ENCODE measurements at regions not wholly inside any gene's neighbourhood (a gene's known extent, or its start where the extent isn't known, plus 50 kb on each side); places are given as distances from the start of the nearest gene placed in this dataset.
A peak's percentile ranks its signal among the peaks of the same experiment; 100 is the strongest.
"Not testable (repeated sequence)": the region's sequence is repeated elsewhere in the genome, so short reads cannot be mapped to it uniquely, and the experiment has no call there.

DNA sequence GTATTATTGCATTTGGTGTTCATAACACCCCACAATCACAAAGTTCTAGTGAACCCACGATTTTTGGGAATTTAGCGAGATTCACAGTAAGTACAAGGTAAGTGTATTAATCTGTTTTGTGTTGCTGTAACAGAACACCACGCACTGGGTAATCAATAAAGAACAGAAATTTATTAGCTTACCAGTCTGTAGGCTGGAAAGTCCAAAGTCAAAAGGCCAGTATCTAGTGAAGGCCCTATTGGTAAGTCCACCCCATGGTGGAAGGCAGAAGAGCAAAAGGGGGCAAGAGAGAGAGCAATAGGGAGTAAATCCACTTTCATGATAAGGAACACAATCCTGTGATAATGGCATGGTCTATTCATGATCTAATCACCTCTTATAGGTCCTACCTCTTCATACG lies 190.3 kb upstream of the KCNMB2 start:
- no peak for TF ChIP-seq TOX (CRISPR knock-in tag; IDR thresholded peaks at IDR 0.05; ENCODE audit: borderline replicate concordance)
- TF ChIP-seq SNAI2 (CRISPR knock-in tag; IDR thresholded peaks at IDR 0.05) = no peak
- TF ChIP-seq TCF4 (CRISPR knock-in tag; IDR thresholded peaks at IDR 0.05; ENCODE audit: borderline replicate concordance) = no peak
- TF ChIP-seq ISL1 (CRISPR knock-in tag; IDR thresholded peaks at IDR 0.05) = no peak
- no peak for TF ChIP-seq CSDC2 (CRISPR knock-in tag; IDR thresholded peaks at IDR 0.05)
- no peak for TF ChIP-seq ZFP30 (CRISPR knock-in tag; IDR thresholded peaks at IDR 0.05)
- no peak for TF ChIP-seq GLIS3 (CRISPR knock-in tag; IDR thresholded peaks at IDR 0.05)
- TF ChIP-seq, protein P1, sequence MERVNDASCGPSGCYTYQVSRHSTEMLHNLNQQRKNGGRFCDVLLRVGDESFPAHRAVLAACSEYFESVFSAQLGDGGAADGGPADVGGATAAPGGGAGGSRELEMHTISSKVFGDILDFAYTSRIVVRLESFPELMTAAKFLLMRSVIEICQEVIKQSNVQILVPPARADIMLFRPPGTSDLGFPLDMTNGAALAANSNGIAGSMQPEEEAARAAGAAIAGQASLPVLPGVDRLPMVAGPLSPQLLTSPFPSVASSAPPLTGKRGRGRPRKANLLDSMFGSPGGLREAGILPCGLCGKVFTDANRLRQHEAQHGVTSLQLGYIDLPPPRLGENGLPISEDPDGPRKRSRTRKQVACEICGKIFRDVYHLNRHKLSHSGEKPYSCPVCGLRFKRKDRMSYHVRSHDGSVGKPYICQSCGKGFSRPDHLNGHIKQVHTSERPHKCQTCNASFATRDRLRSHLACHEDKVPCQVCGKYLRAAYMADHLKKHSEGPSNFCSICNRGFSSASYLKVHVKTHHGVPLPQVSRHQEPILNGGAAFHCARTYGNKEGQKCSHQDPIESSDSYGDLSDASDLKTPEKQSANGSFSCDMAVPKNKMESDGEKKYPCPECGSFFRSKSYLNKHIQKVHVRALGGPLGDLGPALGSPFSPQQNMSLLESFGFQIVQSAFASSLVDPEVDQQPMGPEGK (CRISPR knock-in tag; IDR thresholded peaks at IDR 0.05; ENCODE audit: borderline replicate concordance) = no peak
- no peak for TF ChIP-seq PPARA (CRISPR knock-in tag; IDR thresholded peaks at IDR 0.05; ENCODE audit: borderline replicate concordance)
- no peak for TF ChIP-seq ZNF565 (CRISPR knock-in tag; conservative IDR thresholded peaks at IDR 0.05; ENCODE audit: low read depth)
- TF ChIP-seq ZC3H10 (CRISPR knock-in tag; IDR thresholded peaks at IDR 0.05) = no peak
- TF ChIP-seq BACH2 (CRISPR knock-in tag; IDR thresholded peaks at IDR 0.05; ENCODE audit: borderline replicate concordance) = no peak
- TF ChIP-seq, protein P2, sequence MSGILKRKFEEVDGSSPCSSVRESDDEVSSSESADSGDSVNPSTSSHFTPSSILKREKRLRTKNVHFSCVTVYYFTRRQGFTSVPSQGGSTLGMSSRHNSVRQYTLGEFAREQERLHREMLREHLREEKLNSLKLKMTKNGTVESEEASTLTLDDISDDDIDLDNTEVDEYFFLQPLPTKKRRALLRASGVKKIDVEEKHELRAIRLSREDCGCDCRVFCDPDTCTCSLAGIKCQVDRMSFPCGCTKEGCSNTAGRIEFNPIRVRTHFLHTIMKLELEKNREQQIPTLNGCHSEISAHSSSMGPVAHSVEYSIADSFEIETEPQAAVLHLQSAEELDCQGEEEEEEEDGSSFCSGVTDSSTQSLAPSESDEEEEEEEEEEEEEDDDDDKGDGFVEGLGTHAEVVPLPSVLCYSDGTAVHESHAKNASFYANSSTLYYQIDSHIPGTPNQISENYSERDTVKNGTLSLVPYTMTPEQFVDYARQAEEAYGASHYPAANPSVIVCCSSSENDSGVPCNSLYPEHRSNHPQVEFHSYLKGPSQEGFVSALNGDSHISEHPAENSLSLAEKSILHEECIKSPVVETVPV (CRISPR knock-in tag; IDR thresholded peaks at IDR 0.05) = no peak
- TF ChIP-seq ARNTL (CRISPR knock-in tag; IDR thresholded peaks at IDR 0.05; ENCODE audit: borderline replicate concordance, low read depth) = no peak
- ATAC-seq = no peak

DNA sequence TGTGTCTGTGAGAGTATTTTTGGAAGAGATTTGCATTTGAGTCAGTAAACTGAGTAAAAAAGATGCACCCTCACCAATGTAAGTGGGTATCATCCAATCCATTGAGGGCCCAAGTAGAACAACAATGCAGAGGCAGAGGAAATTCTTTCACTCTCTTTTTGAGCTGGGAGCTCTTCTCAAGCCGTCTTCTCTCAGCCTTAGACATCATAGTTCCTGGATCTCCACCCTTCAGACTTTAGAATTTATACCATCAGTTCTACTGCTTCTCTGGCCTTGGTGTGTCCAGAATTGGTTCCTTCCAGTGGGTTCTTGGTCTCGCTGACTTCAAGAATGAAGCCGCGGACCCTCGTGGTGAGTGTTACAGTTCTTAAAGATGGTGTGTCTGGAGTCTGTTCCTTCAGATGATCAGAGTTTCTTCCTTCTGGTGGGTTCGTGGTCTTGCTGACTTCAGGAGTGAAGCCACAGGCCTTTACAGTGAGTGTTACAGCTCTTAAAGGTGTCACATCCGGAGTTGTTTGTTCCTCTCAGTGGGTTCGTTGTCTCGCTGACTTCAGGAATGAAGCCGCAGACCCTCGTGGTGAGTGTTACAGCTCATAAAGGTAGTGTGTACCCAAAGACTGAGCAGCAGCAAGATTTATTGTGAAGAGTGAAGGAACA lies 187.5 kb upstream of the KCNMB2 start:
- not testable (repeated sequence) for ATAC-seq

DNA sequence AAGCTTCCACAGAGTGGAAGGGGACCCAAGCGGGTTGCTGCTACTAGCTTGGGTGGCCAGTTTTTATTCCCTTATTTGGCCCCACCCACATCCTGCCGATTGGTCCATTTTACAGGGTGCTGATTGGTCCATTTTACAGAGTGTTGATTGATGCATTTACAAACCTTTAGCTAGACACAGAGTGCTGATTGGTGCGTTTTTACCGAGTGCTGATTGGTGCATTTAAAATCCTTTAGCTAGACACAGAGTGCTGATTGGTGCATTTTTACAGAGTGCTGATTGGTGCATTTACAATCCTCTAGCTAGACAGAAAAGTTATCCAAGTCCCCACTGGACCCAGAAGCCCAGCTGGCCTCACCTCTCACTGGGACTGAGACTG lies 187.0 kb upstream of the KCNMB2 start:
- not testable (repeated sequence) for ATAC-seq

DNA sequence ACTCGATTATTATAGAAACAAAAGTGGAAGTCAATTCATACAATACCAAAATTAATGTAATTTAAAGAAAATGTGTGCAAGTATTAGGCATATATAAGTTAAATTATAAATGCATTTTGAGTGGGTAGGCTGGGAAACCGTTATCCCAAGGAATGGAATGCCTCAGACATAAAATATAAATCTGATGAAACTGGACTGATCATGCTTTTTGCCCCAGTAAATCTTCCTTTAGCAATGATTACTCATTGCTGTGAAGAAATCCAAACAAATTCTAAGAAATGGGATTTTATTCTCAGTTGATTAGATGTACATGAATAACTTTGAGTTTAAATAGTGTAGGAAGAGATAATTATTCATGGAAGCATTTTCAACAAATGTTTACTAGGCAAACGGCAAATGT lies 185.5 kb upstream of the KCNMB2 start:
- peak; percentile 48; the same call in 1 of the 2 replicates for TF ChIP-seq ISL1 (CRISPR knock-in tag; IDR thresholded peaks at IDR 0.05)
- TF ChIP-seq, protein P2 (CRISPR knock-in tag; IDR thresholded peaks at IDR 0.05) = no peak
- no peak for TF ChIP-seq ZNF8 (CRISPR knock-in tag; IDR thresholded peaks at IDR 0.05)
- TF ChIP-seq ARNTL (CRISPR knock-in tag; IDR thresholded peaks at IDR 0.05; ENCODE audit: borderline replicate concordance, low read depth) = no peak
- no peak for ATAC-seq

DNA sequence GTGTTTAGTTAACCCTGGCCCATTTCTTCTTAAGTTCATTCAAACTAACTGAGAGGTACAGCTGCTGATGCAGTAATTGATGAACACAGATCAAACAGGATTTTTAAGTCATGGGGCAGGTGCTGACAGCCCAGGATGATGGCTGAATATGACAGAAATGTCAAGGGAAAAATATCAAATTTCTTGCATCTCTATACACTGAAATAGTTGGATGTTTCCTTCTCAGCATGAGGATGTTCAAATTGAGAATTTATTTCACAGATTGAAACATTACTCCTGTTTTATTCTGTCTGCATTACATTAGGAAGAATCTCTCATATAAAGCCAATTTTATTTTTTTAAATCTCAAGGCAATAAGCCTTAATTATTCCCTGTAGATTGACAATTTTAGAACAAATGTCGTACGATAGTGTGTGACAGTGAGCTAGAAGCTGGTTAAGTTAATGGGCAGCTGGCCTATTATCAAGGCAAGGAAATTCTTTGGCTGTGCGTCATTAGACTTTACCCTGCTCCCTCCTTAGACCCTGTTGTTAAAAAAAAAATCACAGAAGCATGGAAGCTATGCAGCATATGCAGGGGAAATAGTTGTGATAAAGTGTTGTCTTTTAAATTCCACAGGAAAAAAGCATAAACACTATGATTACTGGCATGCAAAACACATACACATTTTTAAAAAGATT lies 183.8 kb upstream of the KCNMB2 start:
- TF ChIP-seq ISL1 (CRISPR knock-in tag; IDR thresholded peaks at IDR 0.05) (peak; percentile 88), GLIS3 (CRISPR knock-in tag; IDR thresholded peaks at IDR 0.05) (no peak)
- ATAC-seq = peak; percentile 95

DNA sequence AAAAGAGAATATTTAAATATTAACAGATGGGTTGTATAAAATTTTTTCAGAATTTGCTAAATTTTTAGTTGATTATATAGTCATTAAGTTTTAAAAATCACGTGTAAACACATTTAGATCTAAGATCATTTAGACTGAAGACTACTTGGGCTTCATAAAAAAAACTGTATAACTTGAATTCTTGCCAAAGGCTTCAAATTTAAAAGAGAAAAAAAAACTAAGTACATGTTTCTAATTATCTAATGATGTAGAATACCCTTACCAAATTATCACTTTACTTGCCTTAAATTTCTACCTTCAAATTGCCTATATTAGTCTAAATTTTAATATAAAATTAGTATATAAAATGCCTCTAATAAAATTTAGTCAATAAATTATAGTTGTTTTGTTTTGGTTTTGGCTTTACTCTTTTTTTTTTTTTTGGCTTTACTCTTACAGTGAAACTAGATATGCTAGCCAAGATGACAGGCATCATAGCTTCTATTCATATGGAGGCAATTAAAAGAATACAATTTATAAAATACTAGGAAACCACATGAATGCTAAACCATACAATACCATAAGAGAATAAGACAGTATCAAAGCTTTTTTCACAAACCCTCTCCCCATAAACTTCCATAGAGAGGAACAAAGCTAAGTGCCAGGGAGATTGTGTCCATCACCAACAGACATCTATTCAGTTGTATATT lies 183.1 kb upstream of the KCNMB2 start:
- TF ChIP-seq ZFP3 (CRISPR knock-in tag; IDR thresholded peaks at IDR 0.05) = no peak
- TF ChIP-seq, protein P3, sequence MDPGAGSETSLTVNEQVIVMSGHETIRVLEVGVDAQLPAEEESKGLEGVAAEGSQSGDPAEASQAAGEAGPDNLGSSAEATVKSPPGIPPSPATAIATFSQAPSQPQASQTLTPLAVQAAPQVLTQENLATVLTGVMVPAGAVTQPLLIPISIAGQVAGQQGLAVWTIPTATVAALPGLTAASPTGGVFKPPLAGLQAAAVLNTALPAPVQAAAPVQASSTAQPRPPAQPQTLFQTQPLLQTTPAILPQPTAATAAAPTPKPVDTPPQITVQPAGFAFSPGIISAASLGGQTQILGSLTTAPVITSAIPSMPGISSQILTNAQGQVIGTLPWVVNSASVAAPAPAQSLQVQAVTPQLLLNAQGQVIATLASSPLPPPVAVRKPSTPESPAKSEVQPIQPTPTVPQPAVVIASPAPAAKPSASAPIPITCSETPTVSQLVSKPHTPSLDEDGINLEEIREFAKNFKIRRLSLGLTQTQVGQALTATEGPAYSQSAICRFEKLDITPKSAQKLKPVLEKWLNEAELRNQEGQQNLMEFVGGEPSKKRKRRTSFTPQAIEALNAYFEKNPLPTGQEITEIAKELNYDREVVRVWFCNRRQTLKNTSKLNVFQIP (CRISPR knock-in tag; IDR thresholded peaks at IDR 0.05; ENCODE audit: borderline replicate concordance, low read depth) = no peak
- TF ChIP-seq, protein P4, sequence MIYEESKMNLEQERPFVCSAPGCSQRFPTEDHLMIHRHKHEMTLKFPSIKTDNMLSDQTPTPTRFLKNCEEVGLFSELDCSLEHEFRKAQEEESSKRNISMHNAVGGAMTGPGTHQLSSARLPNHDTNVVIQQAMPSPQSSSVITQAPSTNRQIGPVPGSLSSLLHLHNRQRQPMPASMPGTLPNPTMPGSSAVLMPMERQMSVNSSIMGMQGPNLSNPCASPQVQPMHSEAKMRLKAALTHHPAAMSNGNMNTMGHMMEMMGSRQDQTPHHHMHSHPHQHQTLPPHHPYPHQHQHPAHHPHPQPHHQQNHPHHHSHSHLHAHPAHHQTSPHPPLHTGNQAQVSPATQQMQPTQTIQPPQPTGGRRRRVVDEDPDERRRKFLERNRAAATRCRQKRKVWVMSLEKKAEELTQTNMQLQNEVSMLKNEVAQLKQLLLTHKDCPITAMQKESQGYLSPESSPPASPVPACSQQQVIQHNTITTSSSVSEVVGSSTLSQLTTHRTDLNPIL (CRISPR knock-in tag; IDR thresholded peaks at IDR 0.05; ENCODE audit: low read depth) = no peak
- TF ChIP-seq ISL1 (CRISPR knock-in tag; IDR thresholded peaks at IDR 0.05) = no peak
- TF ChIP-seq BACH2 (CRISPR knock-in tag; IDR thresholded peaks at IDR 0.05; ENCODE audit: borderline replicate concordance) = no peak
- TF ChIP-seq ZNF70 (CRISPR knock-in tag; IDR thresholded peaks at IDR 0.05) = no peak
- TF ChIP-seq, protein P2 (CRISPR knock-in tag; IDR thresholded peaks at IDR 0.05) = no peak
- no peak for TF ChIP-seq ZNF8 (CRISPR knock-in tag; IDR thresholded peaks at IDR 0.05)
- ATAC-seq = peak; percentile 86

Data from SK-N-SH treated with all-trans-retinoic acid at 6 μM for 48 hours (cell line).